C4-2B (cell line): ENCODE measurements at regions not wholly inside any gene's neighbourhood (a gene's known extent, or its start where the extent isn't known, plus 50 kb on each side); places are given as distances from the start of the nearest gene placed in this dataset.

Experiments used
- H3K27ac ChIP-seq: fragments of 450-650 bp; 2 replicates; pipeline ENCODE4 v1.5.1; 2017
- CTCF ChIP-seq: fragments of 450-650 bp; conservative IDR thresholded peaks from 2 replicates; pipeline ENCODE4 v1.5.1; 2017; ENCODE audit warnings: mild to moderate bottlenecking
- ZFX ChIP-seq: fragments of 450-650 bp; IDR thresholded peaks from 2 replicates; pipeline ENCODE4 v1.6.1; 2017

- no peak overlapping the region for H3K27ac ChIP-seq
- no peak for TF ChIP-seq ZFX
- no peak for TF ChIP-seq CTCF
These were observed 339.2 kb upstream of the SALL3 start for GRCh38 chr18:78640246-78640995.

GRCh38 chr18:78641689-78642231 is 337.9 kb upstream of the SALL3 start:
- TF ChIP-seq CTCF (no peak), ZFX (no peak)
- no peak overlapping the region for H3K27ac ChIP-seq

- TF ChIP-seq CTCF (no peak), ZFX (no peak)
These were observed 337.2 kb upstream of the SALL3 start for GRCh38 chr18:78642296-78642951.

GRCh38 chr18:78643004-78643403 is 336.6 kb upstream of the SALL3 start:
- no peak overlapping the region for H3K27ac ChIP-seq
- no peak for TF ChIP-seq CTCF
- no peak for TF ChIP-seq ZFX

More at GRCh38 chr18:78642296-78642951, 337.2 kb upstream of the SALL3 start:
- no peak overlapping the region for H3K27ac ChIP-seq

- no peak overlapping the region for H3K27ac ChIP-seq
- TF ChIP-seq CTCF (no peak), ZFX (no peak)
These were observed 335.6 kb upstream of the SALL3 start for GRCh38 chr18:78643981-78644380.

GRCh38 chr18:78645216-78645615 is 334.4 kb upstream of the SALL3 start:
- no peak overlapping the region for H3K27ac ChIP-seq
- no peak for TF ChIP-seq CTCF
- TF ChIP-seq ZFX: no peak

- TF ChIP-seq CTCF (no peak), ZFX (no peak)
- H3K27ac ChIP-seq: no peak overlapping the region
These were observed 332.6 kb upstream of the SALL3 start for GRCh38 chr18:78647018-78647417.
